NCI-H524 (cell line): ENCODE measurements at regions not wholly inside any gene's neighbourhood (a gene's known extent, or its start where the extent isn't known, plus 50 kb on each side); places are given as distances from the start of the nearest gene placed in this dataset.

Experiments
- DNase-seq, 2 experiments: peaks; one replicate each; lab custom pipeline; 2025; lab: John Stamatoyannopoulos, UW

- no peak for DNase-seq
Observed at GRCh38 chr9:108351571-108351970, 504.2 kb downstream of the ACTL7B start.

GRCh38 chr9:108347463-108348188 is 508.2 kb downstream of the ACTL7B start:
- DNase-seq = no peak

- DNase-seq = no peak
Observed at GRCh38 chr9:108345826-108346225, 510.0 kb downstream of the ACTL7B start.

DNA sequence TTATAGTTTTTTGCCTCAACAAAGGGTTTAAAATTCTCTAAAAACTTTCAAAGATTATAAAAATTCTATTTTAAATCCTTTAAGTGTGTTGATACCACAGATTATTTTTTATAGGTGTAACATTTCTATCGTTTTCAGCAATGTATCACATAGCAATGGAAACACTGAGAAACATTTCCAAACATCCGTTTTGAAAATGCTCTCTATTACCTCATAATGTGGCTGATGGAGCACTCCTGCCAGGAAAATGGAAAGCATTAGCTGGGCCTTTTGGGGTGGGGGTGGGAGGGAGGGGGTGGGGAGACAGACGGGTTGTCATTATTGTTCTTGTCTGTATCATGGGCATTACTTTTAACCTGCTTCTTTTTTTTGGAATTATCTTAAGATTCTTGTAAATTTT is 516.5 kb downstream of the ACTL7B start:
- no peak for DNase-seq

DNA sequence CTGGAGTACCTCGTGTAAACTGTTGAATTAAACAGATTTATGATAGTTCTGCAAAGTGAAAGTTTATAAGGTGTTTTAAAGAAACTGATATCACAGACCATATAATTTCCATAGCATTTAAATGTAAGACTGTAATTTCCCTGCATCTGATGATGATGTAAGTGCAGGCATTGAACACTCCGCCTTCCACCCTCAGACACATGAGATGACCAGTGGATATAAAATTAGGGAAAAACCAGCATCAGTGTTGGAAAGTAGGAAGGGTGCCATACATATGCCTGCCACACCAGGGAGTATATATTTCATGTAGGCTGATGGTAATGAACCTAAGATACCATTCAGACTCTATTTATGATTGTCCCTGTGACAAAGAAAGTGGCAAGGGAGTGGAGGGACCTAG is 519.2 kb downstream of the ACTL7B start:
- DNase-seq = no peak

- no peak for DNase-seq
Observed at GRCh38 chr9:108333530-108333983, 522.2 kb downstream of the ACTL7B start.

- no peak for DNase-seq
Observed at GRCh38 chr9:108331596-108331995, 524.2 kb downstream of the ACTL7B start.

- no peak for DNase-seq
Observed at GRCh38 chr9:108325406-108325805, 530.4 kb downstream of the ACTL7B start.

GRCh38 chr9:108323615-108324014 is 532.2 kb downstream of the ACTL7B start:
- no peak for DNase-seq

DNA sequence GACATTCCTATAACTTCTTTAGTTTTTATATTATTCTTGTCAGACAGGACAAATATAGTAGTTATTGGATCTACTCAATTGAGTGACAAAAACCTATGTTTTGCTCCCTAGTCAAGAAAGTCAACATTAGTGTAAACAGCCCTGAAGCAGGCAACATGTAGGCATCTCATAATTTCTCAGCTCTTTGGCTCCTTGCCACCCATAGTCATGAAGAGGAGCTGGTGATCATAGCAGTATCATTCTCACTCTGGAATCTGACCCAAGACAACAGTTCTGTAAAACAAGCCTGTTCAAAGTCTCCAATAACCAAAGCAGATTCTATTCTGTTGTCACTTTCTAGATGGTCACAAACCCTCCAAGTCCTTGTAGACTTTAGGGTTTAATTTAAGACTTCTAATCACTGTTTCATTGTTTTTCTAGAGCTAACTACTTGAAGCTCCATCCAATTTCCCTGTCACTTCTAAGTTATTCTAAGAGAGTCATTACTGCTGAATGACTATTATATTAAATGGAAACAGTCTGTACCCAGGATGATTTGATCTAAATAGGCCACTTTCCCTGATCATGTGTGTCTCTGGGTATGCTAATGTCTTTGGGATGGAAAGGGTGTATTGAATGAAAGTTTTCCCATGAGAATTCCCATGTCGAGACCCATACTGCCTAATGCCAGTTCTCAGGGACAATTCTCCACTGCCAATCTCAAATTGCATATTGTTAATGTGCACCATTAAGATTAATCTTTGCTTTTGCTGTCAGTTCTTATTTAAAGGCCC is 533.3 kb downstream of the ACTL7B start:
- no peak for DNase-seq

- DNase-seq = no peak
Observed at GRCh38 chr9:108316630-108317029, 539.2 kb downstream of the ACTL7B start.

GRCh38 chr9:108316066-108316465 is 539.7 kb downstream of the ACTL7B start:
- DNase-seq = peak in 1 of 2 experiments; percentile 72

GRCh38 chr9:108311745-108312144 is 544.0 kb downstream of the ACTL7B start:
- DNase-seq = no peak

GRCh38 chr9:108310202-108310601 is 545.6 kb downstream of the ACTL7B start:
- no peak for DNase-seq

- no peak for DNase-seq
Observed at GRCh38 chr9:108300306-108301287, 555.2 kb downstream of the ACTL7B start.

DNA sequence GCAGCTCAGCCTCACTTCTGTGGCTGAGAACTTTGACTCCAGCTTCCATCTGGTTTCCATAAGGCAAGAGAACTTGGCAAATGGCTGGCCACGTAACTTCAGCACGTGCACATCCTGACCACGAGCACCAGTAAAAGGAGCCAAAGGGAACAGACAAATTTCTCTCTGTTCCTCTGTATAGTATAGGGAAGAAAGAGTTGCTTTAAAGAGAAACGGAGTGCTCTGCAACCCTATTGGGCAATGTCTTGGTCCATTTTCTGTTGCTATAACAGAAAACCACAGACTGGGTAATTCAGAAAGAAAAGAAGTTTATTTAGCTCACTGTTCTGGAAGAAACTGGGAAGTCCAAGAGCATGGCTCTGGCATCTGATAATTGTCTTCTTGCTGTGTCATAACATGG is 558.7 kb downstream of the ACTL7B start:
- DNase-seq = no peak

- no peak for DNase-seq
Observed at GRCh38 chr9:108296056-108296455, 559.7 kb downstream of the ACTL7B start.

- no peak for DNase-seq
Observed at GRCh38 chr9:108291586-108291932, 564.2 kb downstream of the ACTL7B start.

GRCh38 chr9:108290839-108291585 is 564.8 kb downstream of the ACTL7B start:
- DNase-seq = no peak

DNA sequence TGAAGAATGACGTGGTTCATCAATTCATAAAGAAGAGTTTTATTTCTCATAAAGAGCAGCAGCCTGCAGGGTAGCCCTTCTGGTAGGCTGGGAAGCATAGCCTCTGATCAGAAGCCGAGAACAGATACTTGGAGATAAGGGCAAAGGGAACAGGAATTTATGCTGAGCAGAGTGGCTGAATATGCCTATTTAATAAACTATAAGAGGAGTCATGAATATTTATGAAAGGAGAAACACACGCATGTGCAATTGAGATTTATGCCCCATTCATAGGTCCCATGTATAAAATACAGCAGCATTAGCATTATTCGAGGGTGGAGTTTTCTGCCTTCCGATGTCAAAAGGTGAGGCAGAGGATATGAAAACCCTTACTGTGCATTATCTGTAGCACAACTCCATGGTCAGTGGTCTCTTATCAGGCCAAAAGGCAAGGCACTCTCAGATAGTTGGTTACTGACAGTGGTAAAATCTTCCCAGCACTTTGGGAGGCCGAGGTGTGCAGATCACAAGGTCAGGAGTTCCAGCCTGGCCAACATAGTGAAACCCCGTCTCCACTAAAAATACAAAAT is 569.1 kb downstream of the ACTL7B start:
- DNase-seq = no peak

DNA sequence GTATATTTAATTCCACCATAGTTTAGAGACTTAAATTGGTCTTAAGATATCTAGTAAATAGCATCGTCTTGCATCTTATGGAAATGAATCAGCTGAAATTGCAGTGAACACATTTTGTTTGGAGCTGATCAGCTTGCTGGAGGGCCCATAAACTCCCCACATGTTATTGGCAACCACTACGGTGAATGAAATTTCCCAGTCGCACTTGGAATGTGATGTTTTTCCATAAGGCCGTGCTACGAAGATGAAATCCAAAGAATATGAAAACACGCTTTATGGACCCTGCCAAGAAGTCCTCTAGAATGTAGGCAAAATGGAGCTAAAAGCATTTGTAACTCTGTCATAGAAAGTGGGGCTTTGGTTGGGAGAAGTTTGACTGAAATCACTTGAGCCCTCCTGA is 572.1 kb downstream of the ACTL7B start:
- DNase-seq = no peak
